Fibroblast of gingiva (primary cell): ENCODE measurements at regions not wholly inside any gene's neighbourhood (a gene's known extent, or its start where the extent isn't known, plus 50 kb on each side); places are given as distances from the start of the nearest gene placed in this dataset.
A peak's percentile ranks its signal among the peaks of the same experiment; 100 is the strongest.

ENCODE experiments used
- DNase-seq: peaks from one replicate; pipeline ENCODE4 v3.0.0-alpha.2; 2011; ENCODE audit warnings: low read depth

DNA sequence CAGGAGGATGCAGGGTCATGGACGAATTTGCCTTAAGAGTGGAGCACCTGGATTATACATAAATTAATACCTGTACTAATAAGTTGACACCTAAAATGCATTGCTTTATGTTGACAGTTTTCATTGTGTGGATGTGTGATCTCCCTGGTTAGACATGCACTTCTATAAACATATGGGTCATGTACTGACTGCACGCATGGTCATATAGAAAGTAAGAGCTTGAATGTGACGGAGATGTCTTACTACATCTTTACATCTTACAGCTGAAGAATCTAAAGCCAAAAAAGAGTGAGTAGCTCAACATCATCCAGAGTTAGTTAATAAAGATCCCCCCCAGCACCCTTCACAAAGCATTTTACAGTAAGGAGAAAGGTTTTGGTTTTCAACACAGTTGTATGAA, 408.4 kb upstream of the JARID2 start:
- no peak for DNase-seq

DNA sequence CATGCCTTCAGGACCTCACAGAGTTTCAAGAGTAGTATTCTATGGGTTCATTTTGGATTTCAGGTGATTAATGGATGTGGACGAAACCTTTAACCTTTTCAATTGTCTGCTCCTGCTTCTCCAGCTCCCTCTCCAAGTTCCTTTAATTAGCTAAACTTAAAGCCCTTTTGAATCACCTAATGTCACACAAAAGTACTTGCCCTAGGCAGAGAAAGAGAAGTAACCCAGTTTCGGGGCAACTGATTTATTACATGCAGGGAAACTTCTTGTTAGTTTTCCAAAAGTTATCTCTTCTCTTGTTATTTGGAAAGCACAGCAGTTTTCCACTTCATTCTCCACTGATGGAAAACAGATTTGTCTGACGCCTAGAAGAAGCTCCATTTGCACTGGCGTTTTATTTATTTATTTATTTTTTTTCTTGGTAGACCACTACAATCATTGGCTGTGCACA, 407.7 kb upstream of the JARID2 start:
- no peak for DNase-seq

DNA sequence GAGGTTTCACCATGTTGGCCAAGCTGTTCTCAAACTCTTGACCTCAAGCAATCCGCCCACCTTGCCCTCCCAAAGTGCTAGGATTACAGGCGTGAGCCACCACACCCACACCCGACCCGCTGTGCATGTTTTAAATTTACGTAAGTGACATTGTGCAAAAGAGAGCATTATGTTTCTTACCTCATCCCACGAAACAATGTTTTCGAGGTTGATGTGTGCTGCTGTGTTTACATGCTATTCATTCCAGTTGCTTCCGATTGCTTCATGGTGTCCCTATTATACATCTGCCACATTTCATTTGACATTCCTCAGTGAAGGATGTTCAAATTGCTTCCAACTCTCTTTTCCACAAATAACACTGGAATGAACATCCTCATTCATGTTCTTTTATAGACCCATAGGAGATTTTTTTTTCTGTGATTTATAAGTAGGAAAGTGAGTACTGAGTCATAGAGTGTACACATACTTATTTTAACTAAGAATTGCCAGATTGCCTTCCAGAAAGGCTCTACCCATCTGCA, 403.9 kb upstream of the JARID2 start:
- peak; percentile 100 for DNase-seq

DNA sequence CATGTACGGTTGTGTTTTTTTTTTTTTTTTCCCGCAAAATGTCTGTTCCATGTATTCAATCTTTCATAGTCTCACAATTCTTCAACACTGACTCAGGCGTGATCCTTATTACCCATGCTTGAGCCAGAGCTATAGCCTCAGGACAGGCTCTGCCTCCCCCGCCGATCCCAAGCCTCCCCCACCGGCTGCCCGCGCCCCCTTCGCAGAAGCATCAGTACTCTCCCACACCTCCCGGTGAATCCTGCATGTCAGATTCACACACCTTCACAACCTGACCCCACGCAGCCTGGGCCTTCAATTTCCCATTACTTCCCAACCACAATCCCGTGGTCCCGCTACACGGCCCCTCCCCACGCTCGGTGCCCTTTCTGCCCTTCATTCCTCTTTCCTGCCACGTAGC, 401.5 kb upstream of the JARID2 start:
- DNase-seq = no peak

DNA sequence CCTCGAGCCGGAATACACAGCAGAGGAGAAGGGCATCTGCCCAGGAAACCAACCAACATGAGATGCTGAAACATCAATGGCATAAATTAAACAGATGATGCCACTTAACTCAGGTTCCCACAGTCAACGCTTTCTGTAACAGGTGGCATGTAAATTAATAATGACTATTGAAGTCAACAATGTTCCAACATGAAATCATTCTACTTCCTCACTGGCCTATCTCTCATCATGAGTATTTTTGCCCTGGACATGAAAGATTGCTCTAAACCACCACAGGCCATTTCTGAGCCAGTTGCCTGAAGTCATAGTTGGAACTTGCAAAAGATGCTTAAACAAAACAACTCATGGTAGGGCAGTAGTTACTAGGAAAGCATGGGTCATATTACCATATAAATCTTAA, 397.9 kb upstream of the JARID2 start:
- peak; percentile 52 for DNase-seq

DNA sequence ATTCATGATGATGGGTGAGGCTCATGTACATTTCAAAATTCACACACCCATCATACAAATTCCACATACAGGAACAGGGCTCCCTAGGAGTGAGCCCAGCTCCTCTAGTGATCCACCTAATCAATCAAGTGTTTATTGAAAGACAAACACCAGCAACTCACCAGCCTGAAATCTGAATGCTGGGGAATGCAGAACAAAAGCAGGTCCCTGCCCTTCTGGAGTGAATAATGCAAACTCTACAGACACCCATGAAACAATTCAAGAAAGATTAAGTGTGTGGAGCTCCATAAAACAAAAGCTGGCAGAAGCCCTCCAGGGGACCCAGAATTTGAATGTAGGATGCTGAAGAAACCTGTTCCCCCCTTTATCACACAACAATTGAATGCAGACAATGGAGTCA, 396.7 kb upstream of the JARID2 start:
- no peak for DNase-seq

DNA sequence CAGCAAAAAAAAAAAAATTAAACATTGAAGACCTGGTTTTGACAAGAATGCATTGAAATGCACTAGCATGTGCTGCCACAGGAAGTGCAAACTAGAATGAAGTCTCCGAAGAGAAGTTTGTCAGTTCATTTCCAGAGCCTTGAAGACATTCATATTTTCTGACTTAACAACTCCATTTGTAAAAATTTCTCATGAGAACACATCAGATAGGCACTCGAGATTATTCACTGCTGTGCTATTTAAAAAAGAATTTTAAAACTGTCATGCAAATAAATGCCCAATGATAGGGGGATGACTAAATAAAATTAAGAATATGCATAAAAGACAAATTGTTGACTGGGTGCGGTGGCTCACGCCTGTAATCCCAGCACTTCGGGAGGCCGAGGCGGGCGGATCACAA, 394.6 kb upstream of the JARID2 start:
- DNase-seq = no peak

DNA sequence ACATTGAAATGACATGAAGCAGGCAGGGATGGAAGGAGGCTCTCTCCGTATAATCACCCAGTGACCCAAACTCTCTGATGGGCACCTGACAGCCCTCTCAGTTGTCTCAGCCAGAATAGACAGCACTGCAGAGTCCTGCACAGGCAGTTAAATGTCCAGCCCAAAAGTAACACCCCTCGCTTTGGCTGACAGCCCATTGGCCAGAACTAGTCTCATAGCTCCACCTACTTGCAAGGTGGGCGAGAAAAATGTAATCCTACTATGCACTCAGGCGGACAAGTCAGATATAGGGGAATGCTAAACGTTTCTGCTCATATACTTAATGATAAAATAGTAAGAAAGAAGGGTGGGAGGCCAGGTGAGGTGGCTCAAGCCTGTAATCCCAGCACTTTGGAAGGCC, 393.5 kb upstream of the JARID2 start:
- DNase-seq = no peak

DNA sequence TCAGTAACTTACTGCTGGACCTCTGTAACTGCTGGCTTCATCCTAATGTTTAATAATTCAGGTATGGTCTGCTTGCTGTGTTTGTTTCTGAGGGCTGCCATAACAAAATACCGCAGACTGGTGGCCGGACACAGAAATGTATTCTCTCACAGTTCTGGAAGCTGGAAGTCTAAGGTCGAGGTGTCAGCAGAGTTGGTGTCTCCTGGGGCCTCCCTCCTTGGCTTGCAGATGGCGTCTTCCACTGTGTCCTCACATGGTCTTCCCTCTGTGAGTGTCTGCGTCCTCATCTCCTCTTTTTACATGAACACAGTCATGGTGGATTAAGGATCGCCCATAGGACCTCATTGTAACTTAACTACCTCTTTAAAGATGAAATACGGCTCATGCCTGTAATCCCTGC, 389.7 kb upstream of the JARID2 start:
- no peak for DNase-seq

DNA sequence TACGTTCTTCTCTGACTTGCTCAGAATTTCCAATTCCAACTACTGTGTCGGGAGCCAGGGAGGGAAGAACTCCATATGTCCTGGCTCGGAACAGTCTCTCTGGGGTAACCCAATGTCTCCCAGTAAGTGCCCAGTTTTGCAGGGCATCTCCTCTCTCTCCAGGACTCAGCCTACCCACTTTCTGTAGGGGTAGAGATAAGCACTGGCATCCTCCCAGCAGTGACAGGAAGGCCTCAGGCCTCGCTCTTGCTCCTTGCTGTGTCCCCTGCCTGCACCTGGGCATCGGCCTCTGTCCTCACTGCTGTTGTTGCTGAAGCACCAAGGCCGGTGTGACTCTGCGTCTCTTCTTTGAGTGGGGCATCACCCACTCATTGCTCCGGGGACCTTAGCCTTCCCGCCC, 388.9 kb upstream of the JARID2 start:
- no peak for DNase-seq

DNA sequence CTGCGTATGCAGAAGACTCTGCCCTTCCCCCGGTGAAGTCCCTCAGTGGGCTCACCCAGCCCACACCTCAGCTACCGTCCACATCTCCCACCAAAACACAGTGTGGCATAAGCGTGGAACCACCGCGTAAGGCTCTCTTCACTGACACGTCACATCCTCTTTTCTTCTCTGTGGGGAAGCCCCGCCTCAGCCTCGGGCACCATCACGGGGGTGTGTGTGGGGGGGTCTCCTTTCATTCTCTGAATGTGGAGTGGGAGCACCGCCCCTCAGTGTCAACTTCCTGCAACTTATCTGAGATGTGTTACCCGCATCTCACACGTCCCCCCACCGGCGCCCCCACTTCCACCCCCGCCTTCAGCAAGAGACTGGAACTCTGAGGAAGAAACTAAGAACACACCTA, 388.4 kb upstream of the JARID2 start:
- DNase-seq = no peak

DNA sequence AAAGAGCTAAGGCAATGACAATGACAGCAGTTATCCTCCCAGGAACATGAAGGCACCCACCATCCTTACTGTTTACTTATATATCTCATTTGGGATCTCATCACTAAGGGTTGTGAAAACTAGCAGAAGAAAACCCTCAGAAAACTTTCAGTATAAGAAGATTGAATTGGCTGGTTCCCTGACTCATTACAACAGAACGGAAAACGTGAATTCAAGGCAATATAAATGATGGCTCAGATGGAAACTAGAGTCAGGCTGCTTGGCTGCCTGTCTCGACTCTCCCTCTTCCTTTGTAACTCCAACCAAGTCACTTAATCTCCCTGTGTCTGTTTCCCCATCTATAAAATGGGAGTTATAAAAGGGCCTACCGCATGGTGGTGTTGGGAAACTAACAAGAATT, 387.1 kb upstream of the JARID2 start:
- DNase-seq = no peak

DNA sequence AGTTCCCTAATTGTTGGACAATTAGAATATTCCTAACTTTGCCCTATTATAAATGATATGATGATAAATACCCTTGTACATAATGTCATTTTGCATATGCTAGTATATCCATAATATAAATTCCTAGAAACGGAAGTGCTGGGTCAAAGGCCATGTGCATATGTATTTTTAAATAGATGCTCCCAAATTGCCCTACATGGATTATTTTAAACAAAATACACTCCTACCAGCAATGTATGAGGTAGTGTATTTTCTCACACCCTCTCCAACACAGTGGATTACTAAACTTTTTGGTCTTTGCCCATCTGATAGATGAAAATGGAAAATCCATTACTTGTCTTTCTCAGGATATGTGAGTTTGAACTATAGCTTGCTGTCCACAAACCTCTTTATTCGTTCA, 385.1 kb upstream of the JARID2 start:
- DNase-seq = no peak

DNA sequence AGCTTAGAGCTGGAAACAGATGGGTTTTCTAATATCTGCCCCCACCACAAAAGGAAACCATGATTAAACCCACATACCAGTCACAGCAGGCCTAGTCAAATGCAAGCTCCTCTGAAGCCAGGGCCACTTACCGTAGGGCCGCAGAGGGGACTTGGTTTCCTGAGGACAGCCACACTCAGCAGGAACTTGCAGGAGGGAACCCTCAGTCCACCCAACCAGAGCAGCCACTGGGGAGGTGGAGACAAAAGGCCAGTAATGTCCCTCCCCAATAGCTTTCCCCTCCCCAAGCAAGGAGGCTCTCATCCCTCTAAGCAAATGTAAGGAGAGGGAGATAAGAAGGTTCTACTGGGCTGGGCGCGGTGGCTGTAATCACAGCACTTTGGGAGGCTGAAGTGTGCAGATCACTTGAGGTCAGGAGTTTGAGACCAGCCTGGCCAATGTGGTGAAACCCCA, 384.4 kb upstream of the JARID2 start:
- DNase-seq = no peak

DNA sequence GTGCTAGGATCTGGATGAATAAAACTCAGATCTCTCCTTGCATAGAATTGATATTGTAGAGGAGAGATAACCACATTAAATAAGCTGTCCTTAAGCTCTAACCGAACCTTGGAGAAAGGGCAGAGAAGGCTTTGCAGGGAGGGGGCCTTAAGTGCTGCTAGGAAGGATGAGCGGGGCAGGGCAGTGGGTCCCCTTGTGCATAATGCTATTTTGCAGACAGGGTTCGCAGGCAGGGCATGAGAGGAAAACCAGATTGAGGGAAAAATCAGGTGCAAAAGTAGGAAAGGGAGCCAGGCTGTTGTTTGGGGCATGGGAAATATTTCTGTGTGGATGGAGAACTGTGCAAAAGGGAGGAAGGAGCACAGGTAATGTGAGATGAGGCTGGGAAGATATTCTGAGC, 383.0 kb upstream of the JARID2 start:
- DNase-seq = no peak

DNA sequence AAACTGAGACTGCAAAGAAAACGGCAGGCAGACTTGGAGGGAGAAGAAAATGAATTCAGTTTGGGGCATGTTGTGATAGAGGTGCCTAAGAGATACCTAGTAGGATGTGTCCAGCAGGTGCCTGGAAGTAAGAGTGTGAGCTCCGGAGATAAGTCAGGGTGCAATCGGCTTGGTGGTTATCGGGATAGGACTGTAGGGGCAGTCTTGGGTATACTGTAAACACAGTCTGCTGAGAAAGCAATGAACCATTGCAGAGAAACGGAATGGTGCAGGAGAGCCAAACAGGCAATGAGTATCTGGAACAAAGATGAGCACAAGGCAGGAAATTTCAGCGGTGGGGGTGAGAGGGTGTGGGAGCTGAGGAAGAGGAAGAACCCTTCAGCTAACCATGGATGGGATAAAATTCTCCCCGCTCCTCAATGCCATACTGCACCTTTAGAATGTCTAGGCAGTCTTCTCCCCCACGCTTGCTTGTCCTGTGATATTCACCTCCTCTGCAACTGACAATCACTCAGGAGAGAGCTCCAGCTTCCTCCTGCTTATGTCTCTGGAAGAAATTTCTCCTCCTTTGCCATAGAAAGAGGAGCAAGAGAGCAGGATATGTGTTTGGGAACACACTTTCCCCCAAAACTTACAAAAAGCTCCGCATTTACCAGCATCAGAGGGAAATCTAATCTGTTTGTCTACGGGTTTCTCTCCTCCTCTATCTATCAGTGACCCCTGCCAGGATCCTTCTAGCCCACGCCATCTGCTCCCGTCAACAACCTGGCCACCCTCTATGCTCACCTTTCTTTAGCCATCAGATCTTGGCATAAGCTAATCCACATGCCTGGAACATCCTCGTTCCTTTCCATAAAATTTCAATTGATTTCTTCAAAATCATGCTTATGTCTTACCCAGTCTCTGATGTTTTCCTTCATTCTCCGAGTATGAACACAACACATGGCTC, 381.7 kb upstream of the JARID2 start:
- no peak for DNase-seq

DNA sequence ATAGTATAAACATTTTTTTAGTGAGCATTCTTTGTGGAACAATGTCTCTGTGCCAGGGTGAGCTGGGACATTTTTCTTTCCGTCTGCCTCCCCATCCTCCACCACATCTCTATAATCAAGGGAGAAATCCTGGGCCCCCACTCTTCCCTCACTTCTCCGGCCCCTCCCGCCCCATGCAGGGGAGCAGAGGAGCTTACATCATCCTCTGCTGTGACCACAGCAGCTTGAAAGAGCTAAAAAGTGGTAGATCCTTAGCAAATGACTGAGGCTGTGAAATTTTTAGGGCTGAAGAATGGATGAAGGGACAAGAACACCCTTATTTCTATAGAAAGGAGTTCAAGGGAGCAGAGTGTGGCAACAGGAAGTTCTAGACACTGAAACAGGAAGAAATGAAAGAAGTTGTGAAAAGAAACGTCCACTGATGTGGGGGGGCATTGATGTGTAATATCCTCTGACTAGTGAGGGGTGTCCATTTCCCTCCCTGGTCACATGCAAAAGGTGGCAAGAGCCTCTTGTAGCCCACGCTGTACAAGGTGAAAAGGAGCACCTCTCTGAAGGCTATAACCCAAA, 380.3 kb upstream of the JARID2 start:
- DNase-seq = peak; percentile 20

DNA sequence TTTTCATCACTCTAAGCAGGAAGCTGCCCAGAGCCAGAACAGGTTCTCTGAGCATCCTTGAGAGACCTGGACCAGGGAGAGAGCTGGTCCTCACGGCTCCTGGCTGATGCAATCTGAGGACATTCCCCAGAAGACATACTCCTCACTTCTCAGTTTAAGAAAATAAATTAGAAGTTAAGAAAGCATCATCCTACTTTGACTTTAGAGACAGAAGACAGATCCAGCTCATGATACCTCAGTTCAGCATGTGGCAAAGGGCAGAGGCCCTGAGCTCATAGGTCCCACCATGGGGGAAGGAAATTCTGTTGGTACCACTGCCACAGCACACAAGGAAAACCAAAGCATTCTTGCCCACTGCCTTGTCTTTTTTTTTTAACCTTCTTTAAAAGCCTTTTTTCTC, 378.1 kb upstream of the JARID2 start:
- no peak for DNase-seq

DNA sequence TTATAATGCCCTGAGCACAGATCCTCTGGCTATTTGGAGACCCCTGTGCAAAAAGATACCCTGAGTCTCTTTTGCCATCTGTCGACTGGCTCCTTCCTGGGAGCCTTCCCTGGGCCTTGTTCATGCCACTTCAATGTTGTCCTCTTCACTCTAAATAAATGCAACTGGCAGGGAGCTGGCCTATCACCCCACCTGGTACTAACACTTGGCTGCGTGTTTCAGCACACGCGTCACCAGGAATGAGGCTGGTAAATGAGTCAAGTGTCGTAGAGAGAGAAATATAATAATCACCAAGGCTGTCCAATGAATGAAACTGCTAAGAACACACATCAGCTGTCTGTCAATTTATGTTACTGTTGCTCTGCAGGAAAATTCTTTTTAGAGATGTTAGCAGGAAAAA, 374.6 kb upstream of the JARID2 start:
- no peak for DNase-seq

DNA sequence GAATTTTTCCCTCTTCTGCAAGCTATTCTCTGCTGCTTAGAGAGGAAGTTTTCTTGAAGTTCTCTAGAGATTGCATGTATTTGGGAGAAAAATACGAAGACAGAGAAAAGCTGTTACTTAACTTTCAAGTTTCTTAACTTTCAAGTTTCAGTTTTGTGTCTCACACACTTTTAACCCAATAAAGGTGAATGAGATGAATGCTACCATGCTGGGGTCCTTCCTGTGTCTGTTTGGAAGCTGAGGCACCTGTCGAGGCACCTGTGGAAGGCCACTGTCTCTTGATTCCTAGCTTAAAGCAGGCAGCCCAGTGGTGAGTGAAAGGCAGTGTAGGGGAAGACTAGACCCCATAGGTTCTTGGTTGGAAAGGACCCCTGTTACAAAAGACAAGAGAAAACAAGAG, 372.8 kb upstream of the JARID2 start:
- DNase-seq = no peak

DNA sequence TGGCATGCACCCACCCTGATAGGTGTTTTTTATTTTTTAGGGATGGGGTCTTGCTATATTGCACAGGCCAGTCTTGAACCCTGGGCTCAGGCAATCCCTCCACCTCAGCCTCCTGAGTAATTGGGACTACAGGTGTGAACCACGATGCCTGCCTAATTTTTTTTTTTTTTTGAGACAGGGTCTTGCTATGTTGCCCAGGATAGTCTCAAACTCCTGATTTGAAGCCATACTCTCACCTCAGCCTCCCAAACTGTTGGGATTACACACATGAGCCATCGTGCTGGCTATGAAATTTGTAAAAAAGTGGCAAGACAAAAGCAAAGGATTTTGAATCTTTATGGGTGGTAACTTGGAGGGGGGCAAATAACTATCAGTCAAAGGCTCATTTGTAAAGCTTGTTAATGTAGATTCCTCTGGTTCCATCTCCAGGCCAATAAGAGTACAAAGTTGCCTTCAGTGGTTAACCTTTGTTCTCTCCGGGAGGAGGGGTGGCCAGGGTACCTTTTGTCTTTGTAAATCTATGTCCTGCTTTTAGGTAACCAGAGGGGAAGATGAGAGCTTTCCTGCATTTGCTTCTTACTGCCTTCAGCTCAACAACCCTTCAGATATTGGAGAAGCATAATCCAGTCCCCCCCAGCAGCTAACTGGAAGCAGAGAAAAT, 372.0 kb upstream of the JARID2 start:
- no peak for DNase-seq

DNA sequence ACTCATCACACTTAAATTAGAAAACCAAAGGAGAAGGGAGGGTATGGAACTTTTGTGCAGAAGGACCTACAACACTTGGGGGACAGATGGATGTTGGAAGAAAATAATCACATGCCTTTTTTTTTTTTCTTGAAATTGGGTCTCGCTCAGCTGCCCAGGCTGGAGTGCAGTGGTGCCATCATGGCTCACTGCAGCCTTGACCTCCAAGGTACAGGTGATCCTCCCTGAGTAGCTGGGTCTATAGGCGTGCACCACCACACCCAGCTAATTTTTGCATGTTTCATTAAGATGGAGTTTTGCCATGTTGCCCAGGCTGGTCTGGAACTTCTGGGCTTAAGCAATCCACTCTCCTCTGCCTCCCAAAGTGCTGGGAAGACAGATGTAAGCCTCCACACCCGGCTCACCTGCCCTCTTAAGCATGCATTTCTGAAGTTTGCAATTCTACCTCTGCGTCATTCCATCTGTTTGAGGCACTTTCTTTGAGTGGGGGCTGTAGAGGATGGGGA, 370.8 kb upstream of the JARID2 start:
- no peak for DNase-seq
